ENCODE measurements at regions not wholly inside any gene's neighbourhood (a gene's known extent, or its start where the extent isn't known, plus 50 kb on each side); places are given as distances from the start of the nearest gene placed in this dataset.

- no peak for ATAC-seq (replicated peaks)
- DNase-seq: no peak
- no peaks in the 10 kb centered on the region for H3K36me3 Mint-ChIP-seq
- no peak overlapping the region for H3K27ac Mint-ChIP-seq
- no peaks in the 10 kb centered on the region for H3K4me1 Mint-ChIP-seq
- no peak overlapping the region for H3K4me3 Mint-ChIP-seq
- H3K9me3 Mint-ChIP-seq: peaks cover 0 to 1% of the 10 kb centered on the region in 2 donors
- H3K27me3 Mint-ChIP-seq: no peaks in the 10 kb centered on the region
Observed at GRCh38 chr3:159080821-159081220, 279.0 kb downstream of the MFSD1 start.

DNA sequence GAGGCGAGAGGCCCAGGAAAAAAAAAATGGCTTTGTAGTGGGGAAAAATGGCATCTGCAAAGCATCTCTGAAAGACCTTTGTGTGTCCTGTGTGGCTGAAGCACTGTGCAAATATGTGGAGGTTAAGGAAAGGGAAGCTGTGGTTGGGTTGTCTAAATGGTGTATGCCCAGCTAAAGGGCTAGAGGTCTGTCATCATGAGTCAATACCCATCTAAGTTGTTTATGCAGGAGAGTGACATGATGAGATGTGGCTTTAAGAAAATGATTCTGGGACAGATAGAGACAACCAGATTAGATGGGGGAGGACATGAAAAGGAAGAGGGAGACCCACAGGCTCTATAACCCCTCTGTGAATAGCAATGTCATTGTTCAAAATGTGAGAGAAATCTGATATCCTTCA is 280.7 kb downstream of the MFSD1 start:
- peaks cover 0 to 1% of the 10 kb centered on the region in 2 donors for H3K9me3 Mint-ChIP-seq
- H3K4me3 Mint-ChIP-seq: no peak overlapping the region
- H3K36me3 Mint-ChIP-seq: no peaks in the 10 kb centered on the region
- no peak overlapping the region for H3K27ac Mint-ChIP-seq
- no peaks in the 10 kb centered on the region for H3K27me3 Mint-ChIP-seq
- no peaks in the 10 kb centered on the region for H3K4me1 Mint-ChIP-seq
- ATAC-seq (replicated peaks) (no peak), DNase-seq (no peak)

DNA sequence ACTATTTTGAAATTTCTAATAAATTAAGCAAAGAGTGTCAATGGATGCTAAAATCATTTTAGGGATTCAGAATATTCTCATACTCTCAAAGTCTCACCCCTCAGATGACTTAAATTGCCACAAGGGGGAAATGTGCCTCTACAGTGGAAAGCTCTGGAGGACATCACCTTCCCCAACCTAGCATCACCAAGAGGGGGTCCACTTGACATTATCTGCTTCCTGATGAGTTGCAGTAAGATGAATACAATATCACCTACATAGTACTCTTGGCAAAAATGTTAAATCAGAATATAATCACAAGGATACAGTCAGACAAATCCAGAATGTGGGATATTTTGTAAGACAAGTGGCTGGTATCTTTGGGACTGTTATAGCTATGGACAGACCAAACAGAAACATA is 290.1 kb downstream of the MFSD1 start:
- Mint-ChIP-seq H3K9me3 (peaks cover 0 to 3% of the 10 kb centered on the region in 2 donors), H3K27ac (no peak overlapping the region), H3K4me1 (no peaks in the 10 kb centered on the region), H3K36me3 (no peaks in the 10 kb centered on the region), H3K27me3 (no peaks in the 10 kb centered on the region), H3K4me3 (no peak overlapping the region)
- ATAC-seq (replicated peaks) (no peak), DNase-seq (no peak)

DNA sequence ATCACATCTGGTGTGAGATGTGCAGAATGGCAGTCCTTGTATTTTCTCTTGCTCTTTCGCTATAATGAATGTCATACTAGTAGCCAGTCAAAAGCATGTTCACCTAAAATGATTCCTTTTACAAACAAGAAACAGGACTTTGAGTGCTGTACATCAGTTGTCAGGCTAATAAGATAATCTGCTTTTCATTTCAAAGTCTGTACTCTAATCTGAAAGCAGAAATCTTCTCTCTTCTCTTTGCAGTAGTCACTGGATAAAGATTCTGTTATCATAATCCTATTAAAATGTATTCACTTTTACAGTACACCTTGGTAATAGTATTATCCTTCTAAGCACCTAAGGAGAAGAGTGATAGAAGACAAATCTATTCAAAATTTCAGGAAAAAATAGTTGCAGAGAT is 300.1 kb downstream of the MFSD1 start:
- no peaks in the 10 kb centered on the region for H3K9me3 Mint-ChIP-seq
- DNase-seq (no peak), ATAC-seq (replicated peaks) (no peak)
- H3K27me3 Mint-ChIP-seq: no peaks in the 10 kb centered on the region
- H3K36me3 Mint-ChIP-seq: no peaks in the 10 kb centered on the region
- H3K4me1 Mint-ChIP-seq: no peaks in the 10 kb centered on the region
- no peak overlapping the region for H3K27ac Mint-ChIP-seq
- H3K4me3 Mint-ChIP-seq: no peak overlapping the region

DNA sequence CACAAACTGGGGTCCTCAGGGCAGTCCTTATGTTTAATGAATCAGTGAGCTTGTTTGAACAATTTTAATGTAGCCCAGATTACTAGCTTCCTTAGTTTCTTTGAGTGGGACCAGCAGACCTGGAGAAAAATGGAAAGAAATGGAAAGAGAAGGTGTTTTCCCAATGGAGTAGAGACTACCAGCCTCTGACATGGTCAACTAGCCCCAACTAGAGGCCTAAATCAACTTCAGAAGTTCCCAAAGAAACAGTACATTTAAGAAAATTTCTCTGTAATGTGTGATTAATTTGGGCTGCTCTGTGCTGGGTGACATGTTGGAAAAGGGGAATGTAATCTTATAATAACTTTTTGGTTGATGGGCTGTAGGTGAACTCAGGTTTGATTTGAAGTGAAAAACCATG is 310.9 kb downstream of the MFSD1 start:
- DNase-seq: no peak
- H3K9me3 Mint-ChIP-seq: peaks cover 0 to 2% of the 10 kb centered on the region in 2 donors
- no peaks in the 10 kb centered on the region for H3K4me1 Mint-ChIP-seq
- H3K27ac Mint-ChIP-seq: no peak overlapping the region
- no peaks in the 10 kb centered on the region for H3K27me3 Mint-ChIP-seq
- H3K4me3 Mint-ChIP-seq: no peak overlapping the region
- no peaks in the 10 kb centered on the region for H3K36me3 Mint-ChIP-seq
- ATAC-seq (replicated peaks): no peak

- no peaks in the 10 kb centered on the region for H3K27me3 Mint-ChIP-seq
- no peaks in the 10 kb centered on the region for H3K4me1 Mint-ChIP-seq
- H3K4me3 Mint-ChIP-seq: no peak overlapping the region
- no peak for ATAC-seq (replicated peaks)
- DNase-seq: no peak
- H3K27ac Mint-ChIP-seq: no peak overlapping the region
- peaks cover 0 to 2% of the 10 kb centered on the region in 2 donors for H3K9me3 Mint-ChIP-seq
- no peaks in the 10 kb centered on the region for H3K36me3 Mint-ChIP-seq
Observed at GRCh38 chr3:159113221-159113875, 311.5 kb downstream of the MFSD1 start.

DNA sequence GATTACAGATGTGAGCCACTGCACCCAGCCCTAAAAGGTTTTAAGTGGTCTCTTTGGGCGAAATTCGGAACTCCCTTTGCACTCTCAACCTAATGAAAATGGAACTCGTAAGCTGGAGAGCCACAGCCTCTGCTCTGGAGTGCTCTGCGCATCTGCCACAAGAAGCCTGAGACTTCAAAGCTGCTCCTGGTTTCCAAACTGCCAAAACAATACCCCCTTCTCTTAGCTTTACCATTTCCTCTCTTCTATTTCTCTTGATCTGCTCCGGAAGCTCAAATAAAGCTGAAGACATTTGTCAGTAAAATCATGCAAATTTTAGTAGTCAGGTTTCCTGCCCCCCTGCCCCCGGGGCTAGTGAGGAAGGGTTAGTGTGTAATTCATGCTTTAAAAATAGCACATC is 312.7 kb downstream of the MFSD1 start:
- no peaks in the 10 kb centered on the region for H3K27me3 Mint-ChIP-seq
- H3K36me3 Mint-ChIP-seq: no peaks in the 10 kb centered on the region
- H3K9me3 Mint-ChIP-seq: peaks cover 0 to 2% of the 10 kb centered on the region in 2 donors
- no peaks in the 10 kb centered on the region for H3K4me1 Mint-ChIP-seq
- H3K27ac Mint-ChIP-seq: no peak overlapping the region
- ATAC-seq (replicated peaks) (no peak), DNase-seq (no peak)
- no peak overlapping the region for H3K4me3 Mint-ChIP-seq

GRCh38 chr3:159123877-159124276 is 322.0 kb downstream of the MFSD1 start:
- H3K36me3 Mint-ChIP-seq: no peaks in the 10 kb centered on the region

DNA sequence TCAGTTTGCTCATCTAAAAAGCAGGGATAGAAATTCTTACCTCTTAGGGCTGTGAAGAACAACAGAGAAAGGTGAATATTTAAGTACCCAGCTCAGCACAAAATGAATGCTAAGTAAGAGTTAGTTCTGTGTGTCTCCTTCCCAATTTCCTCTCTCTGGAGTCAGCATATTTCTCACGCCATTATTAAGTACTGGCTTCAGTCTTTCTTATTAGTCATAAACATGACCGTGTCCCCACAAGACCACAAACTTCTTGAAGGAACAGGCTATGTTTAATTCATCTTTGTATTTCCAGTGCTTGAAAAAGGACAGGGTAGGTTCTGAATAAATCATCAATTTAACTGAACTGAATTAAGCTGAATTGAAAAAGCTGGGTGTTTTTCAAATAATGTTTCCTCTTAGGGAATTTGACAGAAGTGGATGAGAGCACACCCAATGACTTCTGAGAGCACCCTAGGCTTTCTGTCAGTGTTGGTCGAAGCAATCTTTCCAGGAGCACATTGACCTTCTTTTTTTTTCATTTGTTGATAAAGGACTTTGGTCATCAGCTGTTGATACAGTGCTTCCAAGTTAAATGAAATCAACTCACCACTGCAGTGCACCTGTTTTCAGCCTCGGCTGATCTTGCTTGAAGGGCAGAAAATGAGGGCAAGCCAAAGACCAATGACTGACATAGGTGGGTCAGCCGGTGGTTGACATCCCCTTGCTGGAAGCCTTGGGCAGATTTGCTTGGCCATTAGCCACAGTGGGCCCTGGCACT is 324.6 kb downstream of the MFSD1 start:
- H3K36me3 Mint-ChIP-seq: no peaks in the 10 kb centered on the region
- no peaks in the 10 kb centered on the region for H3K4me1 Mint-ChIP-seq
- peaks cover 0 to 3% of the 10 kb centered on the region in 2 donors for H3K9me3 Mint-ChIP-seq
- ATAC-seq (replicated peaks): no peak
- H3K27ac Mint-ChIP-seq: no peak overlapping the region
- no peaks in the 10 kb centered on the region for H3K27me3 Mint-ChIP-seq
- no peak overlapping the region for H3K4me3 Mint-ChIP-seq
- no peak for DNase-seq

More at GRCh38 chr3:159123877-159124276, 322.0 kb downstream of the MFSD1 start:
- H3K27ac Mint-ChIP-seq: no peak overlapping the region
- peaks cover 0 to 3% of the 10 kb centered on the region in 2 donors for H3K9me3 Mint-ChIP-seq
- H3K4me1 Mint-ChIP-seq: no peaks in the 10 kb centered on the region
- H3K4me3 Mint-ChIP-seq: no peak overlapping the region
- no peaks in the 10 kb centered on the region for H3K27me3 Mint-ChIP-seq
- ATAC-seq (replicated peaks): no peak
- DNase-seq: no peak

- Mint-ChIP-seq H3K36me3 (no peaks in the 10 kb centered on the region), H3K4me1 (no peaks in the 10 kb centered on the region), H3K27ac (no peak overlapping the region), H3K4me3 (no peak overlapping the region), H3K9me3 (peaks cover 0 to 3% of the 10 kb centered on the region in 2 donors), H3K27me3 (no peaks in the 10 kb centered on the region)
- DNase-seq (no peak), ATAC-seq (replicated peaks) (no peak)
Observed at GRCh38 chr3:159127021-159127392, 325.2 kb downstream of the MFSD1 start.

GRCh38 chr3:159128628-159129027 is 326.8 kb downstream of the MFSD1 start:
- H3K4me1 Mint-ChIP-seq: no peaks in the 10 kb centered on the region
- H3K36me3 Mint-ChIP-seq: no peaks in the 10 kb centered on the region
- H3K4me3 Mint-ChIP-seq: no peak overlapping the region
- ATAC-seq (replicated peaks): no peak
- H3K9me3 Mint-ChIP-seq: peaks cover 0 to 3% of the 10 kb centered on the region in 2 donors
- DNase-seq: no peak
- H3K27ac Mint-ChIP-seq: no peak overlapping the region
- H3K27me3 Mint-ChIP-seq: no peaks in the 10 kb centered on the region

DNA sequence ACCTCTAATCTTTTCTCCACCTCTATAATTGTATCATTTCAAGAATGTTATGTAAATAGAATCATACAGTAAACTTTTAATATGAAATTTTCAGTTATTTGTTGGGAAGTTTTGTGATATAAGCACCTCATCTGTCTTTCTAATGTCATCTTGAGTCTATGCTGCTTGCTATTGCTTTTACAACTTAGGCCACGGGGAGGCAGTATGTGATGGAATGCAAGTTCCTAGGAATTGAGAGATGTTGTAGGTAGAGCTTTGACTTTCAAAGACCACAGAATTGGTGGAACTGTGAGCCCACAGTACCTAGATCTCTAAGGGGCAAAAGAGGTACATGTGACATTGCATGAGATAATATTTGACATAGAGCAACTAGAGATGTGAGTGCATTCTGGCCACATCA is 328.3 kb downstream of the MFSD1 start:
- H3K27ac Mint-ChIP-seq: no peak overlapping the region
- DNase-seq (no peak), ATAC-seq (replicated peaks) (peak; percentile 22 to 45)
- H3K4me1 Mint-ChIP-seq: no peaks in the 10 kb centered on the region
- H3K36me3 Mint-ChIP-seq: no peaks in the 10 kb centered on the region
- H3K9me3 Mint-ChIP-seq: no peaks in the 10 kb centered on the region
- no peaks in the 10 kb centered on the region for H3K27me3 Mint-ChIP-seq
- H3K4me3 Mint-ChIP-seq: no peak overlapping the region

GRCh38 chr3:159131376-159131775 is 329.5 kb downstream of the MFSD1 start:
- DNase-seq (no peak), ATAC-seq (replicated peaks) (no peak)
- Mint-ChIP-seq H3K4me3 (no peak overlapping the region), H3K4me1 (no peaks in the 10 kb centered on the region), H3K27ac (no peak overlapping the region), H3K27me3 (peaks cover 0 to 4% of the 10 kb centered on the region in 2 donors), H3K36me3 (no peaks in the 10 kb centered on the region), H3K9me3 (peaks cover 0 to 4% of the 10 kb centered on the region in 2 donors)

- Mint-ChIP-seq H3K9me3 (peaks cover 0 to 4% of the 10 kb centered on the region in 2 donors), H3K27me3 (peaks cover 0 to 4% of the 10 kb centered on the region in 2 donors), H3K4me3 (no peak overlapping the region), H3K4me1 (no peaks in the 10 kb centered on the region), H3K36me3 (no peaks in the 10 kb centered on the region), H3K27ac (no peak overlapping the region)
- no peak for ATAC-seq (replicated peaks)
- no peak for DNase-seq
Observed at GRCh38 chr3:159137949-159138348, 336.1 kb downstream of the MFSD1 start.

DNA sequence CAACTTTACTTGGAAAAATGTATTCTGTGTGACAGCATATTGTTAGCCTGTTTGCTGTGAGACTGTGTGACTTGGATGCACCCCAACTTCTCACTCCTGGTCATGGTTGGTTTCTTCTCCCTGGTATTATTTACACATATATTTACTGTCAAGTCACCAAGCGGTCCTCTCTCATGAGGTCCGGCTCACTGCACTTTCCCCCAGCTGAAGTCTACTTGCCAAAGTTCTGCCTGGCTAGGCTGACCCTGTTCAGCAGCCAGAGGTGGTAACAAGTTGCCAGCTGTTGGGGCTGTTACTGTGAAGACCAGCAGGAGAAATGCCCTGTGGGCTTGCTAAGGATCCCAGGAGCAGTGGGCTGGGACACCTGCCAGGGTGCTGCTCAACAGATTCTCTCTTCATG is 337.5 kb downstream of the MFSD1 start:
- DNase-seq: no peak
- H3K4me3 Mint-ChIP-seq: no peak overlapping the region
- no peaks in the 10 kb centered on the region for H3K4me1 Mint-ChIP-seq
- H3K9me3 Mint-ChIP-seq: peaks cover 0 to 4% of the 10 kb centered on the region in 2 donors
- no peak overlapping the region for H3K27ac Mint-ChIP-seq
- H3K36me3 Mint-ChIP-seq: no peaks in the 10 kb centered on the region
- no peak for ATAC-seq (replicated peaks)
- H3K27me3 Mint-ChIP-seq: peaks cover 0 to 4% of the 10 kb centered on the region in 2 donors

All from stimulated activated naive B cell treated with anti-CD40 and anti-IgM and Interleukin-4, amounts not matched to agents 10 μg/mL and 1 μg/mL and 100 μg/mL, for 72 hours (primary cell).